ENCODE measurements at regions not wholly inside any gene's neighbourhood (a gene's known extent, or its start where the extent isn't known, plus 50 kb on each side); places are given as distances from the start of the nearest gene placed in this dataset.

GRCh38 chr2:221761260-221761659, 189.2 kb upstream of the EPHA4 start:
- H3K27me3 Mint-ChIP-seq (ENCODE audit: low read depth in 3 of 3): peaks cover 0 to 1% (median 0%) of the 10 kb centered on the region in 3 donors
- Histone ChIP-seq H4K20me1 (ENCODE audit: insufficient read depth, low read length) (no peaks in the 10 kb centered on the region), H3K4me3 (replicated peaks in 1 of 3; ENCODE audit: low read depth in 2 of 3, low read length in 3 of 3) (no peak overlapping the region), H3K4me1 (ENCODE audit: control insufficient read depth in 1 of 2, insufficient read depth in 2 of 2, low read length in 2 of 2) (no peaks in the 10 kb centered on the region), H3K27me3 (ENCODE audit: control insufficient read depth in 2 of 2, insufficient read depth in 2 of 2, low read length in 2 of 2) (no peaks in the 10 kb centered on the region), H2AFZ (ENCODE audit: insufficient read depth, low read depth, low read length, poor library complexity, severe bottlenecking) (no peak overlapping the region), H3K36me3 (replicated peaks in 1 of 2; ENCODE audit: control insufficient read depth in 1 of 2, insufficient read depth in 2 of 2, low read length in 2 of 2) (no peaks in the 10 kb centered on the region), H3K27ac (ENCODE audit: low read depth in 1 of 2, low read length in 2 of 2) (no peak overlapping the region), H3K4me2 (replicated peaks; ENCODE audit: extremely low read depth, low read length, poor library complexity, severe bottlenecking) (no peak overlapping the region), H3K9ac (ENCODE audit: insufficient read depth, low read length, poor library complexity, severe bottlenecking) (no peak overlapping the region), H3K79me2 (ENCODE audit: insufficient read depth, low read length) (no peaks in the 10 kb centered on the region), H3K9me3 (replicated peaks in 1 of 2; ENCODE audit: control insufficient read depth in 1 of 2, insufficient read depth in 1 of 2, low read length in 2 of 2) (no peaks in the 10 kb centered on the region)
- no peak for DNase-seq
- intact Hi-C loops (cut with micrococcal nuclease): no loop called here
- no peak for TF ChIP-seq CTCF (IDR thresholded peaks at IDR 0.05)
- no CpG with 5 or more reads among the region's 2 CpGs for WGBS (ENCODE audit: insufficient coverage)
- H3K4me3 Mint-ChIP-seq: no peak overlapping the region
- no peaks in the 10 kb centered on the region for H3K36me3 Mint-ChIP-seq
- no peaks in the 10 kb centered on the region for H3K4me1 Mint-ChIP-seq
- peaks cover 0 to 3% (median 1%) of the 10 kb centered on the region in 7 donors for H3K9me3 Mint-ChIP-seq
- H3K27ac Mint-ChIP-seq: no peak overlapping the region

- H3K36me3 Mint-ChIP-seq: no peaks in the 10 kb centered on the region
- Histone ChIP-seq H3K27ac (ENCODE audit: low read depth in 1 of 2, low read length in 2 of 2) (no peak overlapping the region), H3K4me1 (ENCODE audit: control insufficient read depth in 1 of 2, insufficient read depth in 2 of 2, low read length in 2 of 2) (no peaks in the 10 kb centered on the region), H3K9me3 (replicated peaks in 1 of 2; ENCODE audit: control insufficient read depth in 1 of 2, insufficient read depth in 1 of 2, low read length in 2 of 2) (no peaks in the 10 kb centered on the region), H3K4me2 (replicated peaks; ENCODE audit: extremely low read depth, low read length, poor library complexity, severe bottlenecking) (no peak overlapping the region), H3K79me2 (ENCODE audit: insufficient read depth, low read length) (no peaks in the 10 kb centered on the region), H3K9ac (ENCODE audit: insufficient read depth, low read length, poor library complexity, severe bottlenecking) (no peak overlapping the region), H4K20me1 (ENCODE audit: insufficient read depth, low read length) (no peaks in the 10 kb centered on the region), H2AFZ (ENCODE audit: insufficient read depth, low read depth, low read length, poor library complexity, severe bottlenecking) (no peak overlapping the region), H3K36me3 (replicated peaks in 1 of 2; ENCODE audit: control insufficient read depth in 1 of 2, insufficient read depth in 2 of 2, low read length in 2 of 2) (no peaks in the 10 kb centered on the region), H3K27me3 (ENCODE audit: control insufficient read depth in 2 of 2, insufficient read depth in 2 of 2, low read length in 2 of 2) (no peaks in the 10 kb centered on the region), H3K4me3 (replicated peaks in 1 of 3; ENCODE audit: low read depth in 2 of 3, low read length in 3 of 3) (no peak overlapping the region)
- H3K27me3 Mint-ChIP-seq (ENCODE audit: low read depth in 3 of 3): peaks cover 0 to 2% (median 1%) of the 10 kb centered on the region in 3 donors
- intact Hi-C loops (cut with micrococcal nuclease): no loop called here
- no peak overlapping the region for H3K4me3 Mint-ChIP-seq
- no peak for DNase-seq
- no peaks in the 10 kb centered on the region for H3K4me1 Mint-ChIP-seq
- no peak for TF ChIP-seq CTCF (IDR thresholded peaks at IDR 0.05)
- peaks cover 0 to 3% (median 0%) of the 10 kb centered on the region in 7 donors for H3K9me3 Mint-ChIP-seq
- WGBS (ENCODE audit: insufficient coverage): 3% methylated on average over 3 of the region's 5 CpGs
- H3K27ac Mint-ChIP-seq: no peak overlapping the region
These were observed 186.0 kb upstream of the EPHA4 start for GRCh38 chr2:221758076-221758475.

Data from CD14-positive monocyte (primary cell).